T follicular helper cell (primary cell): ENCODE measurements at regions not wholly inside any gene's neighbourhood (a gene's known extent, or its start where the extent isn't known, plus 50 kb on each side); places are given as distances from the start of the nearest gene placed in this dataset.
"Not testable (repeated sequence)": the region's sequence is repeated elsewhere in the genome, so short reads cannot be mapped to it uniquely, and the experiment has no call there.

ENCODE experiments used
- DNase-seq: peaks from one replicate; pipeline ENCODE4 v3.0.0-alpha.2; 2020; ENCODE audit warnings: low read depth

DNA sequence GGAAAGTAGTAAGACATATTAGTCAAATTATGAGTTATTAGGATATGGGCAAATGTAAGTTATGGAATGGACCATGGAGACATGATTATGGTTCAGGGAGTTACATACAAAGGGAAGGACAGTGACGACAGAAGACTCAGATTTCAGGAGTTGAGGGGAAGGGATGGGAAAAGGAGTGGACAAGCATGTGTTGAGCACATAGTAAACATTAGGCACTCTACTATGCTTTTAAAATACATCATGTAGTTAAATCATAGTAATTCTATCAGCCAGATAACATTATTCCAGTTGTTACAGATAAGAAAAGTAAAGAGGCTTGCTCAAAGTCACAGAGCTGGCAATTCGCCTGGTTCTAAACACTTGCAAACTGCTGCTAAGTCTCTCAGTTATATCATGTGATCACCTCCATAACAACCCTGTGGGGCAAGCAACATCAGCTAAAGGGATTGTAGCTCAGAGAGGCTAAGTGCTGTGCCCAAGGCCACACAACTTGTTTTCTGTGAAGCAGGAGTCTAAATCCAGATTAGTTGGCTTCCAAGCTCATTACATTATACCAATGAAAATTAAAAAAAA is 115.2 kb upstream of the MDFIC start:
- DNase-seq = no peak

DNA sequence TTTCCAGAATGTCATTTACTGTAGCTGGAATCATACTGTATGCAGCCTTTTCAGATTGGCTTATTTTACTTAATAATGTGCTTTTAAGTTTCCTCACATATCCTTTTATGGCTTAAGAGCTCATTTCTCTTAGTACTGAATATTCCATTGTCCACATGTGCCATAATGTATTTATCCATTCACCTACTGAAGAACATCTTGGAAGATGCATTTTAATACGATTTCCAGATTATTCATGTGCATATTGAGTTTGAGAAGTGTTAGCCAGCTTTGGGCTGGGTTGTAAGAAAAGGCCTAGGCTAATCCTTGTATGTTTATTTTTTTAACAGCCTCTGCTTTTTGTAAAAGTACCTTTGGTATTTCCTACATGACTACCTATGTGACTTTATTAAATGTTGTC is 109.3 kb upstream of the MDFIC start:
- no peak for DNase-seq

DNA sequence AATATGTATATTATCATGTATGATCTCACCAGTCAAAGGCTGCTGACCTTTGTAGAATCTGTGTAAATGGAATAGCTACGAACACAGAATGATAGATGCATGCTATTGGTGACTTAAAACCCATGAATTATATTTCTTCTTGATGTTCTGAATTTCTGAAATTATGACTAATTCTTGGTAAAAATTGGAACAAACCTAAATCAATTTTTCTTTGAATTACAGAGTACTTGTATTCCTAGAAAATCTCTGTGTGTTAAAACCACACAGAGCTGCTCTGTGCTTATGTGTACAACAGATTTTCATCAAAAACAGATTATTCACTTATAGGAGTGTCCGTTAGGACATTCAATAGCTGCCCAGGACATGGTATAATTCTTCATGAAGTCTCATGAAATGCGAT is 108.3 kb upstream of the MDFIC start:
- DNase-seq = no peak

GRCh38 chr7:114817036-114817435 is 104.9 kb upstream of the MDFIC start:
- DNase-seq = not testable (repeated sequence)

- no peak for DNase-seq
Measured at GRCh38 chr7:114818501-114818900, 103.4 kb upstream of the MDFIC start.

- no peak for DNase-seq
Measured at GRCh38 chr7:114819616-114820362, 102.1 kb upstream of the MDFIC start.

DNA sequence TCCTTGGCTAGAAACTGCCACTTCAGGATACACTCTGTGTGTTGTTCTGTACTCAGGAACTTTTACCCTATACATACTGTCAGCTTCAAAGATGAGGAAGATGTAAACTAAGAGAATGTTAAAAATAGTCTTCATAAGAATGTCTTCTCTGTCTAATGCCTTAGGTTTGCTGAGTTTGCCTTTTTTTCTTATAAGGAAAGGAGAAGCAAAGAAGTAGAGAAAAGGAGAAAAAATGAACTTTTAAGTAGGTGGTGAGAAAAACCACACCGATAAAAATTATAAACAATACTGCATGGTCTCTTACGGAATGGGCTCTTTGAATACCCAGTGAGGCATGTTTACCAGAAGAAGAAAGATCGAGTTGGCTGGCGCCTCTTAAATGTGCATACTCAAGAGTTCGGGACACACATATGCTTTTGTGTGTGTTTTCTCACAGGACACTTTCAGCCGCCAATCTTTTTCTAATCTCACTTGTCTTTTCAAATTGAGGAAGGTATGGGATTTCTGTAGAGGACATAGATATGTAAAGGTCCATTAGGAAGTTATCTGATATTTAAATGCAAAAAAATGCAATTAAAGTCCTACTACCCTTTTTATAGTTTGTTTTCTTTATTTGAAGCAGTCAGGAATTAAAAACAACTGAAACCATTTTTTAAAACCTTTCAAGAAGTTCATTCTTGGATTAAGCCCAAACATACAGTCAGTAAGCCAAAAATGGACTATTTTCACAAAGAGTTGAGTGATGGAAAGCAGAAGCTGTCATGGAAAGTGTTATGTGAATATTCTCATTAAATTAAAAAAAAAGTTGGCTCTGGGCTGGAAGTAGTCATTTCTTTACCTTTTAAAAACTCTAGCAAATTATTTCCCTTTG is 100.6 kb upstream of the MDFIC start:
- DNase-seq = no peak

- no peak for DNase-seq
Measured at GRCh38 chr7:114822131-114822530, 99.8 kb upstream of the MDFIC start.

GRCh38 chr7:114822844-114823243 is 99.0 kb upstream of the MDFIC start:
- no peak for DNase-seq

GRCh38 chr7:114823290-114823689 is 98.6 kb upstream of the MDFIC start:
- no peak for DNase-seq

GRCh38 chr7:114825423-114825951 is 96.4 kb upstream of the MDFIC start:
- no peak for DNase-seq

- no peak for DNase-seq
Measured at GRCh38 chr7:114830952-114831351, 90.9 kb upstream of the MDFIC start.

DNA sequence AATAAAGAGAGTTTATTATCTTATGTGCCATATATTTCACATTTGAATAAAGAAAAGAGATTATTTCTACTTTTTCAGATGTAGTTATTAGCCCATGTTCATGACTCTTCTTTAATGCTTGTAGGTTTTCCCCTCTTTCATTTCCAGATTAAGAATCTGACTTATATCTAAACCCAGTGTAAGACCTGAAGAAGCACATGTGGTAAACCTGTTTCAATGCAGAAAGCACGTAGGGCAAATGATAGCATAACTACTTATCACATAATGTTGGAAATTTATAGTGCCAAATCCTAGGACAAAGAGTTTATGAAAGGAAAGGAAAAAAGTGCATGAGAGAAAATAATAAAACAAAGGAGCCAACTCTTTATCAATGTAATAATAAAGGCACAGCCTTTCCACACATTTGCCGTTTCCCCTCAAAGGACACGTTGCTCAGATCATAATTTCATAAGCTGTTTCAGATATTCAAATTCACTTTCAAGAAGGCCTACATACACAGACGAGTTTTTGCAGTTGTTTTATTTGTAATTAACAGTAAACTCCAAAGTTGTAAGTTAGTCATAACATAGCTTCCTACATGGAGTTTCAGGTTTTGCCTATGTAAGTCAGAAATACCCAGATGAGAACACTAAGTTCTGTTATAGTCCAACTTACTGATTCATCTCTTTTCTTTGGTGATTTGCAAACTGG is 88.8 kb upstream of the MDFIC start:
- no peak for DNase-seq

- no peak for DNase-seq
Measured at GRCh38 chr7:114835303-114835702, 86.6 kb upstream of the MDFIC start.

DNA sequence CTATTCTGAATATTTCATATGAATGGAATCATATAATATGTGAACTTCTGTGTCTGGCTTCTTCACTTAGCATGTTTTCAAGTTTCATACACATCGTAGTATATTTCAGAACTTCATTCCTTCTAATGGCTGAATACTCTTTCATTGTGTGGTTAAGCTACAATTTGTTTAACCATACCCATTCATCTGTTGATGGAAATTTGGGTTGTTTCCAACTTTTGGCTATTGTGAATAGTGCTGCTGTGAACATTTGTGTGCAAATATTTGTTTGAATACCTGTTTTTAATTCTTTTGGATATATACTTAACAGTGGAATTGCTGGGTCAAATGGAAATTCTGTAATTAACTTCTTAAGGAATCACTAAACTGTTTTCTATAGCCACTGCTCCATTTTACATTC is 86.0 kb upstream of the MDFIC start:
- DNase-seq = no peak

- DNase-seq = no peak
Measured at GRCh38 chr7:114842551-114843065, 79.3 kb upstream of the MDFIC start.

DNA sequence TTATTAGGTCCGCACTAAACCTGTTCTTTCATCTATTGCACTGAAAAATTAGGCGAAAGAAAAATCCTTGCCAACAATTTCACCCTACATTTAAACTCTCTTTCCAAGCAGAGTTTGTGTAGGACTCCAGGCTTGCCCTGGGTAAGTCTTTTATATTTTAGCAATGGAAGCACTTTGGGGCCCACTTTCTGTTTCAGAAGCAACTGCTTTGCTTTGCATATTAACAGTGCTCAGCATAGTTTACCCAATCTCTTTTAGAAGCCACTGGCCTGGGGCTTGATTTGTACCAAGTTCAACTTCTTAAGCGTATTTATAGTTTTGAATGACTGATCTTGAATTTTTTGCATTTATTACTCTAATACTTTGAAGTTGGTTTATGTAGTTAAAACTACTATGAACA is 78.8 kb upstream of the MDFIC start:
- no peak for DNase-seq

DNA sequence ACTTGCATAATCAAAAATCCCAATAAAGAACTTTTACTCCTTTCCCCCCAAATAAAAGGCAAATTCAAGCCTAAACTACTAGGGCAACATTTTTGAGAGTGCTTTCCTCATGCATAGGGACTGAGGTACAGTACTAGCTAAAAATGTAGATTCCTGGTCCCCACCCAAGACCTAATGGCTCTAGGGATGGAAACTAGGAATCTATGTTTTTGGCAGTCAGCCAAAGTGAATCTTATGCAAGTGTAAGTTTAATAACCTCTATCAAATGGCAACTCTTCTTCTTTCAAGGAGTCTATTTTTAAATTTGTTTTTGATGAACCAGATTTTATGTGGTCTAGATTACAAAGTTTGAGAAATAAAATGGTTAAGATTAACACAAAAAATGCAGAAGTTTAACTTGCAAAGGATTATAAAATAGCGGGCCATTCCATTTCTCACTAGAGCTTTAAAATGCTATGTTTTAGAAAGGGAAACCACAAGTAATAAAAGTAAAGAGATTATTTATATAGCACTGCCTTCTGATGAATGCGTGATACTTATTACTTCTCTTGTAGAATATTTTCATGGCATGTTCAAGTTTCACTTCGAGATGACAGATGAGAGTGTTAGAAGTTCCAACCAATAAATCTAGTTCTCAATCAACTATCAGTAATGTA is 70.4 kb upstream of the MDFIC start:
- DNase-seq = no peak

- DNase-seq = no peak
Measured at GRCh38 chr7:114852293-114852692, 69.6 kb upstream of the MDFIC start.

DNA sequence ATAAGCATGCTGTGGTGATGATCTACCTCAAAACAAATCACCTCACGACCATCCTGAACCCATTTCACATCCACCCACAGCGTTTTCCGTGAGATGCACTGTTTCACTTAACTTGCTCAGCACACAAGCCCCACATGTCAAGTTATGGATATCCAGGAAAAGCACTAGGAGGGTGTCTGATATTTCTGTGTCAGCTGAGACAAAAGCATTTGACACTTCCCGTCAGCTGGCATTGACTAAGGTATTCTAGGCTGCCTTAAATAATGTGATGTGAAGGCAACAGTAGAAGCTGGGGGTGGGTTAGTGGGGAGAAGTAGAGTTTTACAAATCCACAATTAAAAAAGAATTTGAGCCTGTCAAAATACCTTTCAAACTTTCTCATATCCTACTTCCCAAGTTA is 68.7 kb upstream of the MDFIC start:
- DNase-seq = no peak

DNA sequence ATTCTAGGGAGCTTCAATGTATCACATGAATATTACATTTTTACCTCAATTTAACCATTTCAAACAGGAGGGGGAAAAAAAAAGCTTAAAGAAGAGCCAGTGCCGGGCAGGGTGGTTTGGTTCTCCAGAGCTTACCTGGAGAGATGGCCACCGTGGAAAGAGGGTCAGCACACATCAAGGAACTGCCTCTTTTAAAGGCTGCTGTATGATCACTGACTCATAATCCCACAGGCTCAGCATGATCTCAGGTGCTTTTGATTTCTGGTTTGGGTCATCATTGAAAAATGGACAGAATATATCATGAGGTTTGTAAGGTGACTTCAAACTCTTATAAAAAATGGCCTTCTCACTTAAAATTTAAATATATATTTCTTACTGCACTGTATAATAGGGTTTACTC is 67.5 kb upstream of the MDFIC start:
- DNase-seq = no peak
